SK-N-SH treated with all-trans-retinoic acid at 6 μM for 48 hours (cell line): ENCODE measurements at regions not wholly inside any gene's neighbourhood (a gene's known extent, or its start where the extent isn't known, plus 50 kb on each side); places are given as distances from the start of the nearest gene placed in this dataset.

Experiments used
- ATAC-seq: fragments of 200-7000 bp; cut with Tn5 transposase; 3 replicates; pipeline ENCODE4 v1.9.1; 2020; ENCODE audit warnings: mild to moderate bottlenecking, moderate library complexity
- ARNTL ChIP-seq: fragments of 450-650 bp; formaldehyde crosslinking; IDR thresholded peaks from 2 replicates; pipeline ENCODE4 v1.5.0; 2020; ENCODE audit warnings: low read depth, mild to moderate bottlenecking, moderate library complexity, borderline replicate concordance
- BACH2 ChIP-seq: fragments of 250-450 bp; sonication (Bioruptor Pico); IDR thresholded peaks from 2 replicates; pipeline ENCODE4 v1.9.0; 2021; ENCODE audit warnings: mild to moderate bottlenecking, borderline replicate concordance
- CREB5 ChIP-seq: fragments of 250-450 bp; sonication (Bioruptor Pico); IDR thresholded peaks from 2 replicates; pipeline ENCODE4 v1.5.1; 2020; ENCODE audit warnings: low read depth, mild to moderate bottlenecking, moderate library complexity
- CSDC2 ChIP-seq: fragments of 250-450 bp; sonication (Bioruptor Pico); IDR thresholded peaks from 2 replicates; pipeline ENCODE4 v1.5.0; 2020; ENCODE audit warnings: mild to moderate bottlenecking, moderate library complexity
- CSRNP3 ChIP-seq: fragments of 250-450 bp; sonication (Bioruptor Pico); IDR thresholded peaks from 2 replicates; pipeline ENCODE4 v1.5.1; 2021; ENCODE audit warnings: mild to moderate bottlenecking, moderate library complexity
- ESRRG ChIP-seq: fragments of 250-450 bp; sonication (Bioruptor Pico); IDR thresholded peaks from 2 replicates; pipeline ENCODE4 v1.6.1; 2021; ENCODE audit warnings: mild to moderate bottlenecking
- ISL1 ChIP-seq: fragments of 250-450 bp; sonication (Bioruptor Pico); IDR thresholded peaks from 2 replicates; pipeline ENCODE4 v2.1.2; 2022; ENCODE audit warnings: mild to moderate bottlenecking, moderate library complexity
- OSR1 ChIP-seq: fragments of 250-450 bp; sonication (Bioruptor Pico); IDR thresholded peaks from 2 replicates; pipeline ENCODE4 v1.8.0; 2022; ENCODE audit warnings: moderate library complexity, mild to moderate bottlenecking, inconsistent platforms
- RARB ChIP-seq: fragments of 250-450 bp; sonication (Bioruptor Pico); IDR thresholded peaks from 2 replicates; pipeline ENCODE4 v1.8.0; 2021; ENCODE audit warnings: mild to moderate bottlenecking, moderate library complexity
- SNAI2 ChIP-seq: fragments of 250-450 bp; sonication (Bioruptor Pico); IDR thresholded peaks from 2 replicates; pipeline ENCODE4 v1.5.0; 2020; ENCODE audit warnings: mild to moderate bottlenecking, moderate library complexity
- TCF4 ChIP-seq: fragments of 250-450 bp; sonication (Bioruptor Pico); IDR thresholded peaks from 2 replicates; pipeline ENCODE4 v1.8.0; 2021; ENCODE audit warnings: mild to moderate bottlenecking, moderate library complexity, borderline replicate concordance
- TOX ChIP-seq: fragments of 250-450 bp; sonication (Bioruptor Pico); IDR thresholded peaks from 2 replicates; pipeline ENCODE4 v1.8.0; 2021; ENCODE audit warnings: mild to moderate bottlenecking, moderate library complexity, borderline replicate concordance
- TSHZ2 ChIP-seq: fragments of 250-450 bp; sonication (Bioruptor Pico); IDR thresholded peaks from 2 replicates; pipeline ENCODE4 v1.5.0; 2020; ENCODE audit warnings: mild to moderate bottlenecking, moderate library complexity
- ZFP3 ChIP-seq: fragments of 250-450 bp; sonication (Bioruptor Pico); IDR thresholded peaks from 2 replicates; pipeline ENCODE4 v1.5.0; 2020; ENCODE audit warnings: mild to moderate bottlenecking, moderate library complexity
- ZFP30 ChIP-seq: fragments of 450-650 bp; formaldehyde crosslinking; IDR thresholded peaks from 2 replicates; pipeline ENCODE4 v1.5.0; 2022; ENCODE audit warnings: mild to moderate bottlenecking, moderate library complexity
- ZNF565 ChIP-seq: fragments of 450-650 bp; formaldehyde crosslinking; conservative IDR thresholded peaks from 2 replicates; pipeline ENCODE4 v1.5.0; 2020; ENCODE audit warnings: low read depth, mild to moderate bottlenecking, moderate library complexity
- ZNF8 ChIP-seq: fragments of 450-650 bp; formaldehyde crosslinking; IDR thresholded peaks from 2 replicates; pipeline ENCODE4 v1.5.0; 2020; ENCODE audit warnings: mild to moderate bottlenecking, moderate library complexity
- TF ChIP-seq, protein P1 (sequence below): fragments of 250-450 bp; sonication (Bioruptor Pico); IDR thresholded peaks from 2 replicates; pipeline ENCODE4 v1.8.0; 2020; ENCODE audit warnings: mild to moderate bottlenecking, moderate library complexity, borderline replicate concordance

DNA sequence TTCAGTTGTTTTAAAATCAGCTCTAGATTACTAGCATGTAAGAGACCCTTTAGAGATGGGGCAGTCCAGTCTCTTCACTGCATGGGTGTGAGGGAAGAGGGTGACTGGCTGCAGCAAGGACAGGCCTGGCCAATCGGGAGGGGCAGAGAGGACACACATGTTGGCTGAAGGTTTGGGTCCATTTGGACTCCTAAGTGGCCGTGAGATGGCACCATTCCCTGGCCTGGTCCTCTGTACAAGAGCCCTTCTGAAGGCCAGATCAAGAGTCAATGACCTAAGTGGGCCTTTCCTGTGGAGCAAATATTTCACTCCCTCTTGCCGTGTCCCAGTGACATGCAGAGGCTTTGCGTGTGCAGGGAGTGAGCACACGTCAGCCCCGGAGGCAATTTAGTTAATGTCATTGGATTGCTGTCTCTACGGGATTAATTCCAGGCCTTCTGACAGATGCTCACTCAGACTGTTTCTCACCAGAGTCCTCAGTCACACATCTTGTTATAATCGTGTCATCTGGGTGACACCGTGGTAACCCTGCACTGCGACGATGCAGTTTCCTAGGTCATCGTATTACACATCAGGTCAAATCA lies 613.0 kb downstream of the NPHP4 start (continued):
- TF ChIP-seq TSHZ2 (CRISPR knock-in tag) (no peak), CSRNP3 (CRISPR knock-in tag) (no peak)

DNA sequence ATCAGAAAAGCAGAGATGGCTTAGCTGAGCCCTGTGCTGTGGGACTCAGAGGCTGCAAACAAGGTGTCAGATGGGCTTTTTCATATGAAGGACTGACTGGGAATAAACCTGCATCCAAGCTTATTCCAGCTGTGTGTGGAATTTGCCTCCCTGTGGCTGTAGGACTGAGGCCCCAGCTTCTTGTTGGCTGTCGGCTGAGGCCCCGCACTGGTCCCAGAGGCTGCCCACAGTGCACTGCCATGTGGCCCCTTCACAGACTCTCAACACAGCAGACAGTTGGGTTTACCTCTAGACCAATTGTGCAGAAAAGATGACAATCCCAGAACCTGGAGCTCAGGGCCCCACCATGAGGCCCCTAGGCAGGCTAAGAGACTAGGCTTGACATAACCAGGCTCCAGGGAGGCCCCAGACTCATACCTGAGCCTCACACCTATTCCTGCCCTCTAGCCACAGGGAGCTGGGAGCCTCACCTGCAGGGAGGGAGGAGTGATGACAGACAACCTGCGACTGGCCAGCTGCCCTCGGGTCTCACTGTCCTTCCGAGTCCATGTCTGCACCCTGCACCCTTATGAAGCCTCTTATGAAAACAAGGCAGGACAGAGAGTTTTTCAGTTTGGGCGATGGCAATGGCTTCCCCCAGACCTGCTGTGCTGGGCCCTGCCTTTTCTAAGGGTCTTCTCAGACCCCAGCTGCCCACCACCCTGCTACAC lies 615.5 kb downstream of the NPHP4 start:
- TF ChIP-seq SNAI2: no peak
- no peak for TF ChIP-seq BACH2 (CRISPR knock-in tag)
- TF ChIP-seq ESRRG (CRISPR knock-in tag): no peak
- no peak for TF ChIP-seq ZNF565 (CRISPR knock-in tag)
- TF ChIP-seq CREB5: no peak
- no peak for TF ChIP-seq ZNF8 (CRISPR knock-in tag)
- TF ChIP-seq ZFP3 (CRISPR knock-in tag): no peak
- TF ChIP-seq, protein P1, sequence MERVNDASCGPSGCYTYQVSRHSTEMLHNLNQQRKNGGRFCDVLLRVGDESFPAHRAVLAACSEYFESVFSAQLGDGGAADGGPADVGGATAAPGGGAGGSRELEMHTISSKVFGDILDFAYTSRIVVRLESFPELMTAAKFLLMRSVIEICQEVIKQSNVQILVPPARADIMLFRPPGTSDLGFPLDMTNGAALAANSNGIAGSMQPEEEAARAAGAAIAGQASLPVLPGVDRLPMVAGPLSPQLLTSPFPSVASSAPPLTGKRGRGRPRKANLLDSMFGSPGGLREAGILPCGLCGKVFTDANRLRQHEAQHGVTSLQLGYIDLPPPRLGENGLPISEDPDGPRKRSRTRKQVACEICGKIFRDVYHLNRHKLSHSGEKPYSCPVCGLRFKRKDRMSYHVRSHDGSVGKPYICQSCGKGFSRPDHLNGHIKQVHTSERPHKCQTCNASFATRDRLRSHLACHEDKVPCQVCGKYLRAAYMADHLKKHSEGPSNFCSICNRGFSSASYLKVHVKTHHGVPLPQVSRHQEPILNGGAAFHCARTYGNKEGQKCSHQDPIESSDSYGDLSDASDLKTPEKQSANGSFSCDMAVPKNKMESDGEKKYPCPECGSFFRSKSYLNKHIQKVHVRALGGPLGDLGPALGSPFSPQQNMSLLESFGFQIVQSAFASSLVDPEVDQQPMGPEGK: no peak
- TF ChIP-seq CSRNP3 (CRISPR knock-in tag): no peak
- TF ChIP-seq TSHZ2 (CRISPR knock-in tag): no peak
- TF ChIP-seq ZFP30 (CRISPR knock-in tag): no peak
- TF ChIP-seq ARNTL: no peak
- TF ChIP-seq TOX (CRISPR knock-in tag): no peak
- TF ChIP-seq RARB (CRISPR knock-in tag): no peak
- no peak for TF ChIP-seq TCF4
- TF ChIP-seq ISL1 (CRISPR knock-in tag): no peak
- no peak for TF ChIP-seq OSR1 (CRISPR knock-in tag)
- TF ChIP-seq CSDC2 (CRISPR knock-in tag): no peak
- TF ChIP-seq, all 23 proteins: peak for 0
- ATAC-seq: no peak
